ENCODE measurements at regions not wholly inside any gene's neighbourhood (a gene's known extent, or its start where the extent isn't known, plus 50 kb on each side); places are given as distances from the start of the nearest gene placed in this dataset.
"Not testable (repeated sequence)": the region's sequence is repeated elsewhere in the genome, so short reads cannot be mapped to it uniquely, and the experiment has no call there.

DNA sequence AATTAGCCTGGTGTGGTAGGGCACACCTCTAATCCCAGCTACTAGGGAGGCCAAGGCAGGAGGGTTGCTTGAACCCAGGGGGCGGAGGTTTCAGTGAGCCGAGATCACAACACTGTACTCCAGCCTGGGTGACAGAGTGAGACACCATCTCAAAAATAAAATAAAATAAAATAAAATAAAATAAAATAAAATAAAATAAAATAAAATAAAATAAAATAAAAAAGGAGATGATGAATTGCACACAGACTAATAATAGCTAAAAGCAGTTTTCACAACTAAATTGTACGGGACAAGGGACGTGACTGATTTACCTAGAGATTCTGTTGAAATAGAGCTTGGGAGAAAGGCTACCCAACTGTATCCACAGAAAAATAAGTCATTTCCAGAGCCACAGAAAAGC lies 1471.3 kb downstream of the CDH11 start:
- DNase-seq = no peak

DNA sequence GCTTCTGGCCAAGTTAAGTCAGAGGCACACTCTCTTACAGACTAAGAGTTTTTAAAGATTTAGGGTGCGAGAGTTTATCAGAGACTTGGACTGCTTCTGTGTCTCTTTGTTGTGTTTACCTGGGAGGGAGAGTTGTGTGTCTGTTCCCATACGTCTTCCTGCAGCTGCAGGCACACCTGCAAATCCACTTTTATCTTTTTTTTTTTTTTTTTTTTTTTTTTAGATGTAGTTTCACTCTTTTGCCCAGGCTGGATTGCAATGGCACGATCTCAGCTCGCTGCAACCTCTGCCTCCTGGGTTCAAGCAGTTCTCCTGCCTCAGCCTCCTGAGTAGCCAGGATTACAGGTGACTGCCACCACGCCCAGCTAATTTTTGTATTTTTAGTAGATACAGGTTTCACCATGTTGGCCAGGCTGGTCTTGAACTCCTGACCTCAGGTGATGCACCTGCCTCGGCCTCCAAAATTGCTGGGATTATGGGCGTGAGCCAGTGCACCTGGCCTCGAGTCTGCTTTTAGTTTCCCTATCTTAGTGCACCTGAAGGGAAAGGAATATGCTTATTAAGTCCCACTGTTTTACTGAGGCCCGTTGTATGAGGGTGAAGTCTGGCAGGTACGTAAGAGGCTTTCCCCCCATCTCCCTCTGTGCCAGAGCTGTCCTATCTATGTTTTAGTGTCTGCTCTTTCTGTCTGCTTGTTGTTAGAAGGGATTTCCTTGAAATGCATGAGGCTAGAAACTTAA lies 1488.0 kb downstream of the CDH11 start:
- not testable (repeated sequence) for DNase-seq

DNA sequence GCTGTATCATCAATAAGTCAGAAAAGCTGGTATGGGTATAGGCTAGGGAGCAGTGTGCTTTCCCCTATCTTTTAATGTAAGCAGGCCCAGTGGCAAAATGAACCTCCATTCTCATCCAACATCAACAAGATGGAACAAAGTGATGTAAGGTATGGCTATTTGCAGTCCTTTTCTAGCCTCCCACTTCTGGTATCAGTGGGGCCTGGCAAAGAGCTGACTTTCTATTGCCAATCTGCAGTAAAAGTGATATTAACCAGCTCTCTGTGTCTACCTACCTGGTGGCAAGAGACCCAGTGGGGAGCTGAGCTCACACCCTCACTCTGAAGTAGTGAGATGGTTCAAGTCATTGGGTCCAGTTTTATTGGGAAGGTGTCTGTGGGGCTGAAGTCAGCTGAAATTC lies 1492.6 kb downstream of the CDH11 start:
- DNase-seq = no peak

DNA sequence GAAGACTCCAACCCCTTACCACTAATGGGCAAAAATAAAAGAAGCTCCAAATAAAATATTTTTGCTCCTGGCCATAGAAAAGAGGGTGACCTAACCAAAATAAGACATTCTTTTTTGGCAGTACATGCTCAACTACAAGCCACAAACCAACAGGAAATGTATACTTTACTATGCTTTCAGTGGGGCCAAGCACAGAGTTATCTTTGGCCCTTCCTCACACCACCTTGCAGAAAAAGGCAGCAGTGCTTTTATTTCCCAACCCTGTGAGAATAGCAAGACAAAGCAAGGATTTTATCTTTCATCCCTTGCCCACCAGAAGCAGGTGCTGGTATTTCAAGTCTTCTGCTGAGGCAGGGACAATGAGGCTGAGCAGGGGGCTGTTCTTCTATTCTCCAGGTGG lies 1493.1 kb downstream of the CDH11 start:
- DNase-seq = no peak

DNA sequence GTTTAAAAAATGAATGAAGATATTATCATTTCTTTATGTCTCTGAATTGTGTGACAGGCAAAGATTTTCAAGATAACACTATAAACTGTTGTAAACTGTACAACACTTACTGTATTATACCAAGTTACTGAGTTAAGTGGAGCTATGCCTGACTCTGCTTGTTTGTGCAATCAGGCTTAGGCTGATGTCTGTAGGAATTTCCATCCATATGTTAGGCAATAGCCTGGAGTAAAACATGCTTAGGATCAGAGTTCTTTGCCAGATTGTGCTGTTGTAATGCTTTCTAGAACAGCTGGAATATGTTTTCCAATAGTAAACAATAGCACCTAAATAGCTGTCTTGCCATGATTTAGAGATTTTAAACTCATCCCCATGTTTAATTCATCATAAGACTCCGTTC lies 1496.7 kb downstream of the CDH11 start:
- DNase-seq = no peak

DNA sequence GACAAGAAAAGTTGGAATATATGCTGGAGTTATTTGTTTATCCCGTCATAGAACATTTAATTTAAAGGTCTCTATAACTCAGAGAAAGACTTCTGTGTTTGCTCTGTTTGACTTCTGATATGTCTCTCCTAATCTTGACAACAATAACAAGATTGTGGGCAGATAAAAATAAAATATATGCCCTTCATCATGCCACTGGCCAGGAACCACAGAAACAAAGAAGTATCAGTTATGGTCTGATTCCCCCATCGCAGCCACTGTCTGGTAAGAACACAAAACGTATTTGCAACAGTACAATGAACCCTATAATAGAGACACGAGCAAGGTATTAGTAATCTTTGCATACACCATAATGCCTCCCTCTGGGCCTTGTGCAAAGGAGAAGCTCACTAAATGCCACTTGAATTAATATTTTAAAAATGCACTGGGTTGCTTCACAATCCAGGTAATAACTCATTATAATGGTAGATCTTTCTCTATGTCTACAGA lies 1498.3 kb downstream of the CDH11 start:
- DNase-seq = no peak

DNA sequence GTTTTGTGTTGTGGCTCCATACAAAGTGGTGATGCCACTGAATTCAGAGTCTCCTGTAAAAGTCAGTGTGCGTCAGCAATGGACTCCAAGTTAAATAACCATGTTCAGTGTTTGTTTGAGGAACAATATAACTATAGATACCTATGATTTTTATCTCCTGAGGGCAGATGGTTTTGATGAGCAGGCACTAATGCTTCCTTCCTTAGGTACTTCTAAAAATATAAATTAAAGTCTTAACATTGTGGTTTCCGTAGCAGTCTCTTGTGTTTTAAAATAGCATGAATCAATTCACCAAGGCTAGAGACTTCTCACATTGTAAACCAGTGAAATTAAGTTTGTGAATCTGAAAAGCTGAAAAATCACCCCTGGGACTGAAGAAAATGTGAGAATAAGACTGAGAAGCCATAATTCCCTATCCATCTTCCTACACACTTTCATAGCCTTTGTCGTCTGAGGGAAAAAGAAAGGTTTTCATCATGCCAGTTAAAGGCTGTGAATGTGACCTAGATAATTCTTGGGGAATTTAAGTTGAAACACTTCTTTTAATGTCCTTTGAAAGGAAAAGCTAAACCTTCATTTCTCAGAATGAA lies 1502.9 kb downstream of the CDH11 start:
- DNase-seq = no peak

DNA sequence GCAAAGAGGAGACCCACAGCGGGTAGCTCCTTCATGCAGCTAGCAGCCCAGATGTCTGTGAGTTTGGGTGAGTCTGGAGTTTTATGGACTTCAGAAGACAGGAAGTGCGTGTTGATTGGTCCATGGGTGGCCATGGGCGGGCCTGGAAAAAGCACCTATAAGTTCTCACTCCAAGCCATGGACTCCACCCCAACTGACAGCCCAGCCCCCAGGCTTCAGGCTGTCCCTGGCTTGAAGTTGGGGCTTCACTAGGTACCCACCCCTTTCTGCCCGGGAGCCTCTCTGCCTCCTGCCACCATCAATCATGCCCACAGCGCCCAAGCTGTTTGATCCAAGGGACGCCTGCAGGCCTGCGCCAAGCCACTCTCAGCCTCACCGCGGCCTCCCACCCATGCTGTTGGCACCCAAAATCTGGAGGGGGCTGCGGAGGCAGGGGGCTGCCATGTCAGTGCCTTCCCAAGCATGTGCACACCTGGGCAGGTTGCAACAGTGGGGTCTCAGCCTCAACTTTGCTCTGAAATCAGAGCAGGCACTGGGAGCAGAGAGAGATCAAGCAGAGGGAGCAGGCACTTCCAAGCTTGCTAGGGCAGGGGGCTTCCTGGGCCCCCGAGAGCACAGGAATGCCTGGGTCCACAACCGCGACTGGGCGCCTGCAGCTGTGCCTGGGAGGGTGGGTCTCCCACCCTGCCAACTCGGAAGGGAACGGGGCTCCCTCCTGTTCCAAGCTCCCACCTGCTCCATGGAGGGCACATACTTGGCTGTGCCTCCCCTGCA lies 1503.7 kb downstream of the CDH11 start:
- DNase-seq = no peak

DNA sequence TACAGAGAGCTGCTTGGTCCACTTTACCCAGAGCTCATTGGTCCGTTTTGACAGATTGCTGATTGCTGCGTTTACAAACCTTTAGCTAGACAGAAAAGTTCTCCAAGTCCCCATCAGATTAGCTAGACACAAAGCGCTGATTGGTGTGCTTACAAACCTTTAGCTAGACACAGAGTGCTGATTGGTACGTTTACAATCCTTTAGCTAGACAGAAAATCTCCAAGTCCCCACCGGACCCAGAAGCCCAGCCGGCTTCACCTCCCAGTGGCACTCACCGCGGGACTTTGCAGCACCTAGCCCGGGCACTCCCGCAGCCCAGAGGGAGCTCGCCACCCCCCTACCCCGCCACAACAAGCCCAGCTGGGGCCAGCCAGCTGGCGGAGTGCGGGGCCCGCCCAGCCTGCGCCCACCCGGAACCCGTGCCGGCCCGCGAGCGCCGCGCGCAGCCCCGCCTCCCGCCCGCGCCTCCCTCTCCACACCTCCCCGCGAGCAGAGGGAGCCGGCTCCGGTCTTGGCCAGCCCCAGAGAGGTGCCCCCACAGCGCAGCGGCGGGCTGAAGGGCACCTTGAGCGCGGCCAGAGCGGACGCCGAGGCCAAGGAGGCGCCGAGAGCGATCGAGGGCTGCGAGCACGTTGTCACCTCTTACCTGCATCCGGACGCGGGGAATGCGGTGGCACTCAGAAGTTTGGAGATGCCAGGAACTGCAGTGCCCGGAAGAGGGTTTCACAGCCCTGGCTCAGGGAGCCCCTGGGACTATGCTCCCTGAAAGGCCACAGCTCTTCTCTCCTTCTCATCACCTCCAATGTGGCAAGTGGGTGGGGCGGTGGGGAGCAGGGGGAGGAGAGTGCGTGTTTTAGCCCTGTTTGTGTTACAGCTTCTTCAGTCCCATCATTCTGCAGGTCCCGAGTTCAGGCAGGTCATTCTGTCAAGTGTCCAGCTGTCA lies 1504.5 kb downstream of the CDH11 start:
- DNase-seq = no peak

DNA sequence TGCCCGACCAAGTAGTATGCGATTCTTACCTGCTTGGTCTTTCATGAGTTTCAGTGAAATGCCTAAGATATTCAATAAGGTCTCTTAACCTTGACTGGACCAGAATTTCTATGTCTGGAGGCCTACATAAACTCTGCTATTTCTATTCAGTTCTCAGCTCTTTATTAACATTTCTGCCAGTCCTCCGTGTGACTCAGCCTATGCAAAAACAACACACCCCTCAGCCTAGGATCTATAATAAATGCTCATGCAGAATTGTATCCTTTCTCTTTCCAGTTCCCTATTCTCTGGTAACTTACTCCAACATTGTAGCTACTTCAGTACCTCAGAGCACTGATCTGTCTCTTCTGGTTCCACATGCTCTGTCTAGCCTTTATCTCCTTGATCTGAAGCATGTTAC lies 1507.4 kb downstream of the CDH11 start:
- DNase-seq = no peak

DNA sequence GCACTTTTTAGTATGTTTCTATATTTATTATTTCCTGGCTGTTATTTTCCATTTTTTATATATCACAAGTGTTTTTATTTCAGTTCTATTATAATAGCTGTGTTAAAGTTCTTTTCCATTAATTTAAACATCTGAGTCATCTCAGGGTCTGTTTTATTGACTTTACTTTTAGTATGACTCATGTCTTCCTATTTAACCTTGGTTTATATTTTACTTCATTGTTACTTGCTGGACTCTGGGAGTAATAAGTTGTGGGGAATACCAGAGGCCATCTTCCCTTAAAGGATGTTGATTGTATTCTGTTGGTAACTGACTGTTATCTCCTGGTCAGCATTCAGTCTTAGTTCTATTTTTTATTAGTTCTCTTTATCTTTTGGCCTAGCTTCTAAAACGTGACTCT lies 1508.2 kb downstream of the CDH11 start:
- DNase-seq = no peak

DNA sequence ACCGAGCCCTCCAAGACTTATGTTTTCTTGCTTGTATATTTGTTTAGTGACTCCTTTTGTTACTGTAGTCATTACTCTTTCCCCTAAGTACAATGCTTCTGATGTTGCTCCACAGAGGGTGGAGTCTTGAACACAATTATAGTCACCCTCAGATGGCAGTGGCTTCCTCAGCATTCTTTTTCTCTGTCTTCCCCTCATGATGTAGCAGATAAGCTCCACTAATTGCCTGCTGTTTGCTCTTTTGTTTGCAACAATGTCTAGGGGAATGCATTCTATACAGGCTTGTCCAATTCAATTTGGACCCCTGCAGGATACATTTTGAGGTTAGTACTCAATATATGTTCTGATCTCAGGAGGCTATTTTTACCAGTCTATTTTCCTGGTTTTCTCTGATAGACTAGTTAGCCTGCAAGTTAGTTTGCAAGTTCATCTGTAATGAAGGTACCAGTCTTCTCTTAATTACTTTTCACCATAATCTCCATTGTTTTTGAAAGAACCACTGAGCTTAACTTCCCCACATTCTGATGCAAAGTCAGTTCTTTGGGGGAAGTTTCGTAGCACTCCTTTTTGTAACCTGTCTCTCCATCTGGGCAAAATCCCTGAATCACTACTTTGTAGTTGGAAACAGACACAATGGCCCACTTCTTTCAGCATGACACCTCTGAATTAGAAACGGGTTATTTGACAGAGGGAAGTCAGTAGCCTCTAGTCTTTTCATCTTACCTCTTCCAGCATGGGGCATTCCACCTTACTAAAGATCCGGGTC lies 1509.2 kb downstream of the CDH11 start:
- no peak for DNase-seq

DNA sequence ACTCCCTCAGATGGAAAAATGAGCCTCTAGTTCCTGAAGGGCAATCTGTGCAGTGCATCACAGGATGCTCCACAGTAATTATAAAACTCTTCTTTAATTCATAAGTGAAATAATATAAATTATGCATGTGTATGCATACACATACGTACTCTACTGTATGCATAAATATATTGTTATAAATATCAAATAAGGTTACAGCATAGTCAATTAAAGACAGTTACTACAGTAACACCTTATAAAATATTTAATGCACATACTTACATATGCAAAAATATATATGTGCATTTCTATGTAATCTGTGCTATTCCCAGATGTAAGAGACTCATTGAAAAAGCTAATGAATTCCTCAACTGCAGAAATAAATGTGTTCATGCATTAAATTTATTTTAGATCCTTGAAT lies 1515.1 kb downstream of the CDH11 start:
- DNase-seq = no peak

DNA sequence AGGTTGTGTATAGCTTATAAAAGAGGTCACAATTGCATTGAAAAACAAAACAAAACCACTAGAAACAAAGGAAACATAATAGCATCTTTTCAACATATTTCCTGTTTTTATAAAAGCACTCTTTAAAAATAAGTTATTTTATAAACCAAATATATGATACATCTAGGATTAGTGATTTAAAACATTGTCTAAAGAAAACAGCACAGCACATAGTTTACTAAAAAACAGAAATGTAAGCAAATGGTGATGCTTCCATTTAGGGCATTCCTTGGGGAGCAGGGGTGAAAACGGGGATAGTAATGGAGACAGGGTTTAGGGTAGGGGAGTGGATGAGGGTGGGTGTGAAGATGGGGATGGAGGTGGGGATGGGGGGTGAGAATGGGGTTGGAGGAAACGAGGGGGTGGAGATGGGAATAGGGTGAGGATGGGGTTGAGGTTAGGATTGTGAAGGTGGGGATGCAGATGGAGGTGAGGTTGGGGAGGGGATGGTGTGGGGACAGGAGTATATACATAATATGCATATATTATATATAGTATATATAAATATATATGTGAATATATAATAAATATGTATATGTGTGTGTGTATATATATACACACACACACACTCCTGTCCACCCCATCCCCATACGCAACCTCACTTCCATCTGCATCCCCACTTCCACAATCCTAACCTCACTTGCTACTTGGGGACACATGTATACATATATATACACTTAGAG lies 1519.5 kb downstream of the CDH11 start:
- no peak for DNase-seq

DNA sequence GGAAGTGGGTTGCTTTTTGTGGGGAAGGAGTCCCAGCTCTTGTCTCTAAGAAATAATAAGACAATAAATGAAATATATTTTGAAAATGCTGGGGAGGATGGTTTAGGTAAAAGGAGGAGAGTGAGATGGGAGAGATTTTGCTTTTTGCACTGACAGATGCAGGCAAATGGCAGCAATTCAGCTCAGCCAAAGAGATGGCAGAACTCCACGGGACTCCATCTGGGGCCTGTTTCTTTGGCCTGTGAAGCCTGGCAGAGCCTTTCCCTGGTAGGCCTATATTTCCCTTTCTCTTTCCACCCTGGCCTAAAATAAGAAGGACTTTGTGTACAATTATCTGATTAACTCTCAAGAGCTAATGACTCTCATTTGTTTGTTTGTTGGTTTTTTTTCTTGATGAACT lies 1525.1 kb downstream of the CDH11 start:
- no peak for DNase-seq

DNA sequence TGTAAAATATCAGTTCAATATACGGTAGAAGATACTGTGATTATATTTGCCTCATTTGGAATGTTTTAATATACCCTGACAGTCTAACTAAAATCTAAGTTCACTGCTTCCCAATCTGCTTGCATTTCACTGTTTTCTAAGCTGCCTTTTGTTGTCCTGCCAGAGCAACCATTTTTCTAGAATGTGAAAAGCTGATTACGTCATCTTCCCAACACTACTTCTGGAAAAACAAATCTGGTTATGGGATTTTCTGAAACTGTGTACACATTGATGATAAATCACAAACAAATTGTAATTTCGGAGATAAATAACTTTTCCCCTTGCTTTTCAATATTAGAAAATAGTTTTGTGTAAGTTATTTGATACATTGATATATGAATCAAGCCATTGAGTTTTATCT lies 1529.0 kb downstream of the CDH11 start:
- no peak for DNase-seq

DNA sequence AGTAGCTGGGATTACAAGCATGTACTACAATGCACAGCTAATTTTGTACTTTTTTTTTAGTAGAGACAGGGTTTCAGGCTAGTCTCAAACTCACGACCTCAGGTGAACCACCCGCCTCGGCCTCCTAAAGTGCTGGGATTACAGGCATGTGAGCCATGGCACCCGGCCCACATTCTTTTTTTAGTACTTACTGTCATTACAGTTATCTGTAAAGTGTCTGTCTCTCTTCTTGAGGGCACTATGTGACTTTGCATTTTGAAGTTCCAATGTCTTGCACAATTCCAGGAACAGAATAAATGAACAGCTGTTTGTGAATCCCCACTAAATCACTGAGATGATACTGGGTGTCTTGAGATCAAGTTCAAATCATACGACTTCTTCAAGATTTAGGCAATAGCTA lies 1540.3 kb downstream of the CDH11 start:
- no peak for DNase-seq

DNA sequence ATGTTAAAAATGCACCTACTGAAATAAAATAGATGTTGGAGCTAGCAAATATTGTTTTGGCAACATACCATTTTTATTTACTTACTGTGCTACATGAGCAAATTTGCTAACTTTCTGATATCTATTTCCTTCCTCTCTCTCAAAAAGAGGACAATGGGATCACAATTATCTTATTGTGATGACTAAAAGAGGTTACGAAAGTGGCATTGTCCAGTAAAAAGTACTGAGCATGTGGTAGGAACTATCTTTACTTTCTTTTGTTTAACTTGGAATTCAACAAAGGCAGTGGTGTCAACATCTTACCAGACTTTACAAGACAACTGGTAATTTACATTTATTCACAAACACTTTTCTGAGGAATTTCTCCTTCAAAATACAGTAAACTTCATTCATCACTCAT lies 1542.6 kb upstream of the CDH8 start:
- no peak for DNase-seq

DNA sequence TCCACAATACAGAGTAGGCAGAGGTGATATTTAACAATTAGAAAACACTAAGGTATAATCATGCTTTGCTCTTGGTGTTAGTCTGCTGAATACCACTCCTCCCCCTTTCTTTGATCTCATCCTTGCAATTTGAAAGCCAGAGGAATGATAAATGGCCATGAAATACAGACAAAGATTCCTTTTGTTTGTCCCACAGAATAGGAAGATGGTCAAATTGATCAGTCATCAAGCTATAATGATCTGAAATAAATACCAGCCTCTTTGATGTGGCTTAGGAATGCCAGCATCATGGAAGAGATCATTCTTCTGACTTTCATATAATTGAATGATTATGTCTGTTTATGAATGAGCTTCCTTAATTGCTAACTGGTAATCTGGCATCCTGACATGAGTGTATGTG lies 1541.7 kb upstream of the CDH8 start:
- no peak for DNase-seq

DNA sequence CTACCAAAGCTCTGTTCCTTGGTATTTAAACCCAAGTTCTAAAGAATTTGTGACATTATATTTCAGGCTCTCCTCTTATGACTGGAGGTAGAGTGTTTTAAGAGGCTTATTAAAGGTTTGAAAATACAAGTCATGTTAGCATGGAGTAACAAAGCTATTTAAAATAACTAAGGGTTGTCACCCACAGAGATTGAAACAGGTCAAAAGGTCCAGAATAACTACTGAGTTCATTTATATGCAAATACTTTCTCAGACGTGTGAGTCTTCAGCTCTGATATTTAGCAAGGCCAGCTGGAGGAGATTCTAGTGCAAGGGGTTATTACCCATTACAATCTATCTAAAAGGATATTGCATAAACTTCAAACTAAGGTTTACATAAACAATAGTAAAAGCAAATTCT lies 1538.8 kb upstream of the CDH8 start:
- DNase-seq = no peak

DNA sequence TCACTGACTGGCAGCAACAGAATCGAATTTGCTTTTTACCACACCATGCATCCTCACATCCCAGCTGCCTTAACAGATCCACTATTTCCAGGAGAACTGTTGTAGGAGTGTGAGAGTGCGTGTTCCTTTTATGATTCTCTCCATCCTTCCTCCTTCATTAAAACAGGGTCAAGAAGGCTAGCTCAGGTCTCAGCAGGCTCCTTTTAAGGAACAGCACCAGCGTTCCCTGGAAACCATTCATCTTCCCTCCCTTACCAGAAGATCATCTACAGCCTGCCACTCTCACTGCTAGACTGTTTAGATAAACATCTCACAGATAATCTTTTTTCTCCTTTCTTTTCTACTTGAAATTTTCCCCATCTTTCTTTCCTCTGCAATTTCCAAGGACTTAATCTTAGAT lies 1531.9 kb upstream of the CDH8 start:
- DNase-seq = no peak

Measured in 8988T (cell line).